SK-N-SH (cell line): ENCODE measurements at regions not wholly inside any gene's neighbourhood (a gene's known extent, or its start where the extent isn't known, plus 50 kb on each side); places are given as distances from the start of the nearest gene placed in this dataset.

Experiments
- CTCF ChIA-PET: fragments of 300-600, 350-600 bp; formaldehyde crosslinking; extraction: SDS; loops from one replicate; lab custom pipeline; 2021; lab: Yijun Ruan, JAX
- POLR2A ChIA-PET: fragments of 350-600 bp; sonication (Branson Sonifier 250); formaldehyde crosslinking; extraction: SDS; loops from one replicate; lab custom pipeline; 2020; ENCODE audit warnings: antibody characterized with exemption, inconsistent platforms; lab: Yijun Ruan, JAX
- DNase-seq: peaks from one replicate; pipeline ENCODE4 v3.0.0; 2012
- H2AFZ ChIP-seq: fragments of 200-600 bp; sonication (generic); 2 replicates; pipeline ENCODE4 v1.8.1; 2016; ENCODE audit warnings: antibody characterized with exemption, mild to moderate bottlenecking, low read depth
- H3F3A ChIP-seq: fragments of 200-600 bp; sonication (generic); replicated peaks from 2 replicates; pipeline ENCODE3; 2016; ENCODE audit warnings: antibody characterized with exemption, mild to moderate bottlenecking; ENCODE audit not compliant: insufficient read depth
- H3K27ac ChIP-seq, 2 experiments: fragments of 200-500 bp in 1 of 2; fragments of 200-600 bp in 1 of 2; sonication (Bioruptor generic) in 1 of 2; sonication (generic), shearing (Covaris generic) in 1 of 2; 2 replicates each; pipeline versions ENCODE4 v1.5.1 to v1.6.1; 2014 to 2016; ENCODE audit warnings: low read depth in 2 of 2, inconsistent platforms in 1 of 2, low read length in 1 of 2, mild to moderate bottlenecking in 1 of 2, mixed read lengths in 1 of 2
- H3K27me3 ChIP-seq: fragments of 200-600 bp; sonication (generic), shearing (Covaris generic); 2 replicates; pipeline ENCODE4 v1.6.1; 2016; ENCODE audit warnings: mixed run types; ENCODE audit not compliant: insufficient read depth
- H3K36me3 ChIP-seq, 2 experiments: fragments of 200-500 bp in 1 of 2; fragments of 200-600 bp in 1 of 2; sonication (Bioruptor generic) in 1 of 2; sonication (generic) in 1 of 2; replicated peaks in 1 of 2; 2 replicates each; pipeline versions ENCODE3 to v1.5.1; 2014 to 2016; ENCODE audit warnings: low read length in 1 of 2, mild to moderate bottlenecking in 1 of 2; ENCODE audit not compliant: insufficient read depth in 2 of 2, control insufficient read depth in 1 of 2
- H3K4me1 ChIP-seq, 2 experiments: fragments of 200-500 bp in 1 of 2; fragments of 200-600 bp in 1 of 2; sonication (Bioruptor generic) in 1 of 2; sonication (generic), shearing (Covaris generic) in 1 of 2; 2 replicates each; pipeline versions ENCODE4 v1.5.1 to v1.6.1; 2014 to 2016; ENCODE audit warnings: low read depth in 1 of 2, low read length in 1 of 2, mixed run types in 1 of 2; ENCODE audit not compliant: insufficient read depth in 2 of 2, control insufficient read depth in 1 of 2
- H3K4me2 ChIP-seq: fragments of 200-600 bp; sonication (generic), shearing (Covaris generic); 2 replicates; pipeline ENCODE4 v1.6.1; 2017; ENCODE audit warnings: mixed run types
- H3K4me3 ChIP-seq, 2 experiments: fragments of 200-500 bp in 1 of 2; fragments of 200-600 bp in 1 of 2; sonication (Bioruptor generic) in 1 of 2; sonication (generic), shearing (Covaris generic) in 1 of 2; 2 replicates each; pipeline versions ENCODE4 v1.5.1 to v1.8.1; 2014 to 2016; ENCODE audit warnings: low read depth in 2 of 2, inconsistent platforms in 1 of 2, low read length in 1 of 2, mild to moderate bottlenecking in 1 of 2, mixed read lengths in 1 of 2, moderate library complexity in 1 of 2
- H3K79me2 ChIP-seq: fragments of 200-600 bp; sonication (generic); 2 replicates; pipeline ENCODE4 v1.8.1; 2017; ENCODE audit warnings: mild to moderate bottlenecking; ENCODE audit not compliant: insufficient read depth
- H3K9ac ChIP-seq: fragments of 200-600 bp; sonication (generic); 2 replicates; pipeline ENCODE4 v1.6.1; 2017; ENCODE audit warnings: mixed run types
- H3K9me2 ChIP-seq: fragments of 200-600 bp; sonication (generic); 2 replicates; pipeline ENCODE4 v1.6.1; 2017; ENCODE audit warnings: mixed run types
- H3K9me3 ChIP-seq: fragments of 200-600 bp; sonication (generic); 2 replicates; pipeline ENCODE4 v1.6.1; 2017; ENCODE audit warnings: mixed run types, mild to moderate bottlenecking, moderate library complexity
- H4K20me1 ChIP-seq: fragments of 200-600 bp; sonication (generic); 2 replicates; pipeline ENCODE4 v1.6.1; 2017; ENCODE audit warnings: mild to moderate bottlenecking, mixed run types; ENCODE audit not compliant: insufficient read depth
- FOXJ3 ChIP-seq: sonication (generic); formaldehyde crosslinking; IDR thresholded peaks from 2 replicates; pipeline ENCODE4 v1.5.1; 2020; ENCODE audit warnings: mild to moderate bottlenecking, missing genetic modification reagents
- FOXM1 ChIP-seq: IDR thresholded peaks from 2 replicates; pipeline ENCODE4 v1.4.0; 2012; ENCODE audit warnings: low read depth, mild to moderate bottlenecking
- JUND ChIP-seq: IDR thresholded peaks from 2 replicates; pipeline ENCODE4 v1.4.0; 2012
- MEF2A ChIP-seq: IDR thresholded peaks from 2 replicates; pipeline ENCODE4 v1.4.0; 2012; ENCODE audit warnings: low read depth, borderline replicate concordance
- MXI1 ChIP-seq: IDR thresholded peaks from 2 replicates; pipeline ENCODE4 v1.6.1; 2012; ENCODE audit warnings: mild to moderate bottlenecking, low read depth, low read length, improper control_type of control experiment
- POLR2AphosphoS5 ChIP-seq: IDR thresholded peaks from 2 replicates; pipeline ENCODE4 v1.6.1; 2012; ENCODE audit warnings: low read depth, low read length
- RCOR1 ChIP-seq: fragments of 150-350 bp; IDR thresholded peaks from 2 replicates; pipeline ENCODE4 v1.6.1; 2017; ENCODE audit warnings: antibody characterized with exemption, low read length
- RXRA ChIP-seq: IDR thresholded peaks from 2 replicates; pipeline ENCODE4 v1.4.0; 2012; ENCODE audit warnings: low read depth, mild to moderate bottlenecking, borderline replicate concordance
- SIN3A ChIP-seq: IDR thresholded peaks from 2 replicates; pipeline ENCODE4 v1.6.1; 2012; ENCODE audit warnings: low read depth, mild to moderate bottlenecking, low read length, moderate library complexity, borderline replicate concordance
- SMC3 ChIP-seq: IDR thresholded peaks from 2 replicates; pipeline ENCODE4 v1.6.1; 2012; ENCODE audit warnings: low read depth, low read length, improper control_type of control experiment
- TCF12 ChIP-seq: IDR thresholded peaks from 2 replicates; pipeline ENCODE4 v1.4.0; 2012
- TEAD4 ChIP-seq: IDR thresholded peaks from 2 replicates; pipeline ENCODE4 v1.4.0; 2012; ENCODE audit warnings: mild to moderate bottlenecking, borderline replicate concordance; ENCODE audit not compliant: insufficient read depth
- YY1 ChIP-seq: IDR thresholded peaks from 2 replicates; pipeline ENCODE4 v1.4.0; 2012; ENCODE audit warnings: low read depth, mild to moderate bottlenecking
- WGBS: methylation state at CpG from one replicate; pipeline ENCODE4 v1.1.6; 2017; ENCODE audit warnings: low lambda C conversion rate; 5-methylcytosine and 5-hydroxymethylcytosine counted together
- TF ChIP-seq, protein P1 (sequence below): IDR thresholded peaks from 2 replicates; pipeline ENCODE4 v1.4.0; 2012; ENCODE audit warnings: low read depth
- TF ChIP-seq, protein P2 (sequence below): fragments of 200-600 bp; sonication (generic); IDR thresholded peaks from 2 replicates; pipeline ENCODE4 v1.6.1; 2017; ENCODE audit warnings: antibody characterized with exemption, mild to moderate bottlenecking, moderate library complexity

DNA sequence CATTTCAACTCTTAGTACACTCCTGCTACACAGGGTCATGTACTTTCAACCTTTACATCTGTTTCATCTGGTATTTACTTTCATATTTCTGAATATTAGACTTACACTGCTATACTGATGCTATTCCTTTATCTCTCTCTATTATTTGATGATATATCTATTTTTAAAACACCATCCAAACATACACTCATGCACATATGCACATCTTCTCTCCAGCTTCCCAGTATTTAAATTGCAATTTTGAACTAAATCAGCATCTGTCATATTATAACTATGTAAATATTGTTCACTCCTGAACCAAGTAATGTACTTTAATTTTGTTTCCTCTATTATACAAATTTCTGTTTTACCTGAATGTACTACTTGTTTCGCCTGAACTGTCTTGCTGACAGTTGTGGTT lies 293.6 kb upstream of the FLRT2 start:
- Histone ChIP-seq H3K9me2 (no peaks in the 10 kb centered on the region), H3F3A (peaks cover 3% of the 10 kb centered on the region), H3K4me1 (peaks cover 0 to 3% of the 10 kb centered on the region in 2 experiments; a peak in 1 of 4 replicates), H4K20me1 (no peaks in the 10 kb centered on the region), H3K79me2 (no peaks in the 10 kb centered on the region), H3K36me3 (no peaks in the 10 kb centered on the region), H3K27ac (no peak overlapping the region), H3K4me3 (no peak overlapping the region), H3K9me3 (no peaks in the 10 kb centered on the region), H3K4me2 (no peak overlapping the region), H3K9ac (no peak overlapping the region), H3K27me3 (no peaks in the 10 kb centered on the region), H2AFZ (no peak overlapping the region)
- ChIA-PET CTCF (interaction anchor here (0.5 to 0.6 kb wide), 2 partner anchors 79 to 1839 kb away, joined by 3 read pairs; no protein-coding TSS in a partner anchor), POLR2A (no interaction called here)
- no peak for TF ChIP-seq FOXM1
- TF ChIP-seq SMC3 = no peak
- TF ChIP-seq RXRA = no peak
- TF ChIP-seq TEAD4 = no peak
- TF ChIP-seq FOXJ3 (CRISPR knock-in tag) = no peak
- no peak for DNase-seq
- WGBS = 21% methylated on average over 1 of the region's 1 CpG

DNA sequence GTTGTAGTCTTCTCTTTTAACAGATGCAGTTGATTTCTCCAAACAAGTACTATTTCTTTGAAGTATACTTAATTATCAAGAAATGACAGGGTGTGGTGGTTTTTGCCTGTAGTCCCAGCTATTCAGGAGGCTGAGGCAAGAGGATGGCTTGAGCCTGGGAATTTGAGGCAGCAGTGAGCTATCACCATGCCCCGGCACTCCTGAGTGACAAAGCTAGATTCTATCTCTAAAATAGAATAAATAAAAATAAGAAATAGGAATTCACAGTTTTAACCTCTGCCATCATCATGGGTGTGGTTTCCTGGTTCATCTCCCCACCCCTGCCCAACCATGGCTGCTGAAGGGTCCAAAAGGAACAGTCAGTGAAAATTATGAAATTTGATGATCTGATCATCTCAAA lies 290.2 kb upstream of the FLRT2 start:
- 20% methylated on average over 1 of the region's 1 CpG for WGBS
- Histone ChIP-seq H4K20me1 (no peaks in the 10 kb centered on the region), H3K27me3 (no peaks in the 10 kb centered on the region), H3K9me3 (no peaks in the 10 kb centered on the region), H3K9me2 (no peaks in the 10 kb centered on the region), H3K36me3 (no peaks in the 10 kb centered on the region), H3F3A (peaks cover 3% of the 10 kb centered on the region), H3K27ac (no peak overlapping the region)
- TF ChIP-seq RCOR1 (no peak), SIN3A (no peak), TCF12 (no peak), YY1 (no peak), POLR2AphosphoS5 (no peak), TEAD4 (no peak), MXI1 (no peak), MEF2A (no peak), JUND (no peak), FOXJ3 (CRISPR knock-in tag) (no peak)
- TF ChIP-seq, protein P1, sequence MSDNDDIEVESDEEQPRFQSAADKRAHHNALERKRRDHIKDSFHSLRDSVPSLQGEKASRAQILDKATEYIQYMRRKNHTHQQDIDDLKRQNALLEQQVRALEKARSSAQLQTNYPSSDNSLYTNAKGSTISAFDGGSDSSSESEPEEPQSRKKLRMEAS = no peak
- TF ChIP-seq, protein P2, sequence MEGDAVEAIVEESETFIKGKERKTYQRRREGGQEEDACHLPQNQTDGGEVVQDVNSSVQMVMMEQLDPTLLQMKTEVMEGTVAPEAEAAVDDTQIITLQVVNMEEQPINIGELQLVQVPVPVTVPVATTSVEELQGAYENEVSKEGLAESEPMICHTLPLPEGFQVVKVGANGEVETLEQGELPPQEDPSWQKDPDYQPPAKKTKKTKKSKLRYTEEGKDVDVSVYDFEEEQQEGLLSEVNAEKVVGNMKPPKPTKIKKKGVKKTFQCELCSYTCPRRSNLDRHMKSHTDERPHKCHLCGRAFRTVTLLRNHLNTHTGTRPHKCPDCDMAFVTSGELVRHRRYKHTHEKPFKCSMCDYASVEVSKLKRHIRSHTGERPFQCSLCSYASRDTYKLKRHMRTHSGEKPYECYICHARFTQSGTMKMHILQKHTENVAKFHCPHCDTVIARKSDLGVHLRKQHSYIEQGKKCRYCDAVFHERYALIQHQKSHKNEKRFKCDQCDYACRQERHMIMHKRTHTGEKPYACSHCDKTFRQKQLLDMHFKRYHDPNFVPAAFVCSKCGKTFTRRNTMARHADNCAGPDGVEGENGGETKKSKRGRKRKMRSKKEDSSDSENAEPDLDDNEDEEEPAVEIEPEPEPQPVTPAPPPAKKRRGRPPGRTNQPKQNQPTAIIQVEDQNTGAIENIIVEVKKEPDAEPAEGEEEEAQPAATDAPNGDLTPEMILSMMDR = no peak
- TF ChIP-seq, all 33 proteins: peak for 0
- DNase-seq = no peak
- POLR2A ChIA-PET = no interaction called here
- Histone ChIP-seq H3K9ac (no peak overlapping the region), H3K4me1 (no peaks in the 10 kb centered on the region; a peak in 1 of 4 replicates), H2AFZ (no peak overlapping the region), H3K4me3 (no peak overlapping the region), H3K79me2 (no peaks in the 10 kb centered on the region), H3K4me2 (no peak overlapping the region)
- CTCF ChIA-PET = no interaction called here
